ENCODE measurements at regions not wholly inside any gene's neighbourhood (a gene's known extent, or its start where the extent isn't known, plus 50 kb on each side); places are given as distances from the start of the nearest gene placed in this dataset.

DNA sequence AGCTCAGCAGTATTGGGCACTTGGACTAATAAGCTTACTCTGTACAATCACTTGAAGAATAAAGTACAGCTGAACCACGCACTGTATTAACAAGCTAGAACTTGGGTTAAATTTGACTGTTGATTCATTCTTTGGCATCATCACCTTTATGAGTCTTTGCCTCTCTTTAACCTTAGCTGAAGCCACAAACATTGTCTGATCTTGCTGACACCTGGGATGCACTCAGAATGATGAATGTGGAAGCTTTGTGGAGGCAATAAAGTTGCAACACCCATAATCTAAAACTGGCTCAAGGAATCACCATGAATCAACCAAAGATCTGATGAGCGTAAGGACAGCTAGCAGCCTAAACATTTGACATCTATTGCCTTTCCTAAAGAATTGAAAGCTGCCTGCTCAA lies 590.6 kb upstream of the SOX9 start:
- TF ChIP-seq, protein P1, sequence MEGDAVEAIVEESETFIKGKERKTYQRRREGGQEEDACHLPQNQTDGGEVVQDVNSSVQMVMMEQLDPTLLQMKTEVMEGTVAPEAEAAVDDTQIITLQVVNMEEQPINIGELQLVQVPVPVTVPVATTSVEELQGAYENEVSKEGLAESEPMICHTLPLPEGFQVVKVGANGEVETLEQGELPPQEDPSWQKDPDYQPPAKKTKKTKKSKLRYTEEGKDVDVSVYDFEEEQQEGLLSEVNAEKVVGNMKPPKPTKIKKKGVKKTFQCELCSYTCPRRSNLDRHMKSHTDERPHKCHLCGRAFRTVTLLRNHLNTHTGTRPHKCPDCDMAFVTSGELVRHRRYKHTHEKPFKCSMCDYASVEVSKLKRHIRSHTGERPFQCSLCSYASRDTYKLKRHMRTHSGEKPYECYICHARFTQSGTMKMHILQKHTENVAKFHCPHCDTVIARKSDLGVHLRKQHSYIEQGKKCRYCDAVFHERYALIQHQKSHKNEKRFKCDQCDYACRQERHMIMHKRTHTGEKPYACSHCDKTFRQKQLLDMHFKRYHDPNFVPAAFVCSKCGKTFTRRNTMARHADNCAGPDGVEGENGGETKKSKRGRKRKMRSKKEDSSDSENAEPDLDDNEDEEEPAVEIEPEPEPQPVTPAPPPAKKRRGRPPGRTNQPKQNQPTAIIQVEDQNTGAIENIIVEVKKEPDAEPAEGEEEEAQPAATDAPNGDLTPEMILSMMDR (IDR thresholded peaks at IDR 0.05; ENCODE audit: low read length), result no peak
- TF ChIP-seq EZH2 (IDR thresholded peaks at IDR 0.05; ENCODE audit: borderline replicate concordance, low read length), result no peak

Measured in OCI-LY1 (cell line).